ENCODE measurements at regions not wholly inside any gene's neighbourhood (a gene's known extent, or its start where the extent isn't known, plus 50 kb on each side); places are given as distances from the start of the nearest gene placed in this dataset.
"Not testable (repeated sequence)": the region's sequence is repeated elsewhere in the genome, so short reads cannot be mapped to it uniquely, and the experiment has no call there.

GRCh38 chr2:18971628-18972027 lies 382.3 kb upstream of the NT5C1B start:
- no peak for DNase-seq (ENCODE audit: low spot score in 2 of 2)
- Histone ChIP-seq H3K4me3 (no peak overlapping the region), H3K27ac (no peak overlapping the region), H3K36me3 (no peaks in the 10 kb centered on the region), H3K27me3 (no peaks in the 10 kb centered on the region), H3K4me1 (peaks cover 0 to 9% of the 10 kb centered on the region in 2 donors), H3K9me3 (no peaks in the 10 kb centered on the region)
- intact Hi-C loops (cut with DNase I) = no loop called here
- TF ChIP-seq CTCF (IDR thresholded peaks at IDR 0.05) = no peak

- no peak for DNase-seq (ENCODE audit: low spot score in 2 of 2)
- no peak for TF ChIP-seq CTCF (IDR thresholded peaks at IDR 0.05)
- Histone ChIP-seq H3K4me1 (peaks cover 0 to 7% of the 10 kb centered on the region in 2 donors), H3K9me3 (no peaks in the 10 kb centered on the region), H3K27ac (no peak overlapping the region), H3K36me3 (no peaks in the 10 kb centered on the region), H3K4me3 (no peak overlapping the region), H3K27me3 (no peaks in the 10 kb centered on the region)
- intact Hi-C loops (cut with DNase I) = no loop called here
These were observed 381.7 kb upstream of the NT5C1B start for GRCh38 chr2:18971069-18971378.

- DNase-seq (ENCODE audit: low spot score in 2 of 2) = no peak
- Histone ChIP-seq H3K4me1 (no peaks in the 10 kb centered on the region), H3K9me3 (no peaks in the 10 kb centered on the region), H3K4me3 (no peak overlapping the region), H3K27me3 (no peaks in the 10 kb centered on the region), H3K27ac (no peak overlapping the region), H3K36me3 (no peaks in the 10 kb centered on the region)
- TF ChIP-seq CTCF (IDR thresholded peaks at IDR 0.05) = no peak
- intact Hi-C loops (cut with DNase I) = no loop called here
These were observed 376.8 kb upstream of the NT5C1B start for GRCh38 chr2:18966131-18966530.

- H3K27me3 ChIP-seq; H3K36me3 ChIP-seq; H3K27ac ChIP-seq; H3K4me3 ChIP-seq; H3K9me3 ChIP-seq; DNase-seq (ENCODE audit: low spot score in 2 of 2); H3K4me1 ChIP-seq; intact Hi-C loops (cut with DNase I): not testable (repeated sequence)
These were observed 374.4 kb upstream of the NT5C1B start for GRCh38 chr2:18963739-18964256.

- H3K9me3 ChIP-seq = no peaks in the 10 kb centered on the region
- no peaks in the 10 kb centered on the region for H3K4me1 ChIP-seq
- no peaks in the 10 kb centered on the region for H3K36me3 ChIP-seq
- H3K27ac ChIP-seq = no peak overlapping the region
- intact Hi-C loops (cut with DNase I) = no loop called here
- TF ChIP-seq CTCF (IDR thresholded peaks at IDR 0.05) = no peak
- H3K4me3 ChIP-seq = no peak overlapping the region
- no peak for DNase-seq (ENCODE audit: low spot score in 2 of 2)
- no peaks in the 10 kb centered on the region for H3K27me3 ChIP-seq
These were observed 372.6 kb upstream of the NT5C1B start for GRCh38 chr2:18961991-18962421.

GRCh38 chr2:18959952-18960717 lies 370.8 kb upstream of the NT5C1B start:
- no peak for DNase-seq (ENCODE audit: low spot score in 2 of 2)
- no peaks in the 10 kb centered on the region for H3K36me3 ChIP-seq
- no peaks in the 10 kb centered on the region for H3K4me1 ChIP-seq
- intact Hi-C loops (cut with DNase I) = no loop called here
- no peak overlapping the region for H3K4me3 ChIP-seq
- TF ChIP-seq CTCF (IDR thresholded peaks at IDR 0.05) = no peak
- no peak overlapping the region for H3K27ac ChIP-seq
- H3K9me3 ChIP-seq = no peaks in the 10 kb centered on the region
- H3K27me3 ChIP-seq = no peaks in the 10 kb centered on the region
